Endodermal cell (in vitro differentiated cells): ENCODE measurements at regions not wholly inside any gene's neighbourhood (a gene's known extent, or its start where the extent isn't known, plus 50 kb on each side); places are given as distances from the start of the nearest gene placed in this dataset. TPM values are rescaled to one million over a fixed set of nuclear protein-coding genes. Genes with fewer than 3 reads are reported as not detected.
"Not testable (repeated sequence)": the region's sequence is repeated elsewhere in the genome, so short reads cannot be mapped to it uniquely, and the experiment has no call there.

ENCODE experiments used
- DNase-seq: peaks from one replicate; pipeline ENCODE4 v3.0.0-alpha.2; 2017
- H3K27ac ChIP-seq: 2 replicates; pipeline ENCODE4 v1.5.1; 2013; ENCODE audit warnings: mild to moderate bottlenecking, low read depth, low read length, moderate library complexity
- H3K27me3 ChIP-seq: 2 replicates; pipeline ENCODE4 v1.6.1; 2013; ENCODE audit warnings: mild to moderate bottlenecking, low read length, moderate library complexity; ENCODE audit not compliant: insufficient read depth, control insufficient read depth, poor library complexity, severe bottlenecking
- H3K36me3 ChIP-seq: 2 replicates; pipeline ENCODE4 v1.7.0; 2013; ENCODE audit warnings: mild to moderate bottlenecking, low read length, moderate library complexity; ENCODE audit not compliant: control insufficient read depth, insufficient read depth
- H3K4me1 ChIP-seq: one replicate; pipeline ENCODE4 v1.7.0; 2013; ENCODE audit warnings: low read length; ENCODE audit not compliant: control insufficient read depth, insufficient read depth
- H3K4me3 ChIP-seq: 2 replicates; pipeline ENCODE4 v1.5.1; 2013; ENCODE audit warnings: mild to moderate bottlenecking, low read length, moderate library complexity
- H3K9ac ChIP-seq: 2 replicates; pipeline ENCODE4 v1.6.1; 2013; ENCODE audit warnings: mild to moderate bottlenecking, low read length, moderate library complexity; ENCODE audit not compliant: poor library complexity, severe bottlenecking; ENCODE audit errors: extremely low read depth
- H3K9me3 ChIP-seq: 2 replicates; pipeline ENCODE4 v1.6.1; 2013; ENCODE audit warnings: mild to moderate bottlenecking, low read length, moderate library complexity; ENCODE audit not compliant: control insufficient read depth
- H3K27ac Mint-ChIP-seq: 2 replicates; pipeline ENCODE4 v1.8.0; 2020; ENCODE audit warnings: mixed read lengths
- H3K27me3 Mint-ChIP-seq: 2 replicates; pipeline ENCODE4 v1.8.0; 2021; ENCODE audit warnings: mild to moderate bottlenecking, mixed read lengths; ENCODE audit not compliant: insufficient read depth
- H3K36me3 Mint-ChIP-seq: 2 replicates; pipeline ENCODE4 v1.8.0; 2020; ENCODE audit warnings: low read depth, mixed read lengths
- H3K4me1 Mint-ChIP-seq: 2 replicates; pipeline ENCODE4 v1.8.0; 2020; ENCODE audit warnings: mixed read lengths
- H3K4me3 Mint-ChIP-seq: 2 replicates; pipeline ENCODE4 v1.8.0; 2020; ENCODE audit warnings: mild to moderate bottlenecking, moderate library complexity, mixed read lengths
- H3K9me3 Mint-ChIP-seq: 2 replicates; pipeline ENCODE4 v1.8.0; 2020; ENCODE audit warnings: mild to moderate bottlenecking, mixed read lengths
- WGBS, 2 experiments: methylation state at CpG; one replicate each; pipeline versions ENCODE4 v1.1.5 to v1.1.7; 2013; ENCODE audit warnings: missing lambda C conversion rate in 2 of 2, mixed read lengths in 1 of 2; ENCODE audit not compliant: insufficient coverage in 1 of 2, insufficient read length in 1 of 2; 5-methylcytosine and 5-hydroxymethylcytosine counted together
- microRNA-seq: library from miRNA; unstranded; fragments of <30 nt; microRNA quantifications from one replicate; pipeline ENCODE4 v1.2.0, GENCODE V29; 2020; ENCODE audit warnings: borderline microRNAs expressed

- H3K36me3 ChIP-seq, H3K36me3 Mint-ChIP-seq, H3K27me3 Mint-ChIP-seq, H3K27ac ChIP-seq, H3K4me3 ChIP-seq, H3K9me3 Mint-ChIP-seq, H3K4me1 Mint-ChIP-seq, H3K4me1 ChIP-seq, DNase-seq, H3K27ac Mint-ChIP-seq, H3K9me3 ChIP-seq, H3K27me3 ChIP-seq, H3K9ac ChIP-seq, H3K4me3 Mint-ChIP-seq: not testable (repeated sequence)
- WGBS, 2 experiments = 85% methylated on average over 4 of the region's 9 CpGs; no CpG with 5 or more reads in 1 of the 2 experiments
Measured at GRCh38 chr2:110269674-110270073, 57.3 kb upstream of the MTLN start.

- WGBS, 2 experiments = no CpG with 5 or more reads among the region's 17 CpGs
- H3K4me1 Mint-ChIP-seq, H3K9me3 Mint-ChIP-seq, H3K36me3 ChIP-seq, H3K27me3 Mint-ChIP-seq, H3K27me3 ChIP-seq, H3K4me3 Mint-ChIP-seq, H3K36me3 Mint-ChIP-seq, H3K9ac ChIP-seq, H3K27ac ChIP-seq, H3K9me3 ChIP-seq, H3K4me1 ChIP-seq, DNase-seq, H3K4me3 ChIP-seq, H3K27ac Mint-ChIP-seq: not testable (repeated sequence)
Measured at GRCh38 chr2:110267828-110268407, 55.6 kb upstream of the MTLN start.

GRCh38 chr2:110264804-110265203, 52.5 kb upstream of the MTLN start:
- not testable (repeated sequence) for H3K4me3 Mint-ChIP-seq, H3K4me3 ChIP-seq, H3K9ac ChIP-seq, H3K27me3 ChIP-seq, H3K27ac Mint-ChIP-seq, H3K4me1 ChIP-seq, H3K36me3 Mint-ChIP-seq, H3K27ac ChIP-seq, H3K27me3 Mint-ChIP-seq, H3K4me1 Mint-ChIP-seq, H3K9me3 Mint-ChIP-seq, H3K9me3 ChIP-seq, DNase-seq, H3K36me3 ChIP-seq
- no CpG with 5 or more reads among the region's 1 CpG for WGBS, 2 experiments

GRCh38 chr2:110264076-110264681, 51.8 kb upstream of the MTLN start:
- not testable (repeated sequence) for DNase-seq, H3K27me3 ChIP-seq, H3K9me3 ChIP-seq, H3K4me1 ChIP-seq, H3K9me3 Mint-ChIP-seq, H3K36me3 Mint-ChIP-seq, H3K4me3 ChIP-seq, H3K27ac ChIP-seq, H3K9ac ChIP-seq, H3K27ac Mint-ChIP-seq, H3K4me3 Mint-ChIP-seq, H3K27me3 Mint-ChIP-seq, H3K4me1 Mint-ChIP-seq, H3K36me3 ChIP-seq
- no CpG with 5 or more reads among the region's 3 CpGs for WGBS, 2 experiments

- H3K27me3 ChIP-seq, H3K9ac ChIP-seq, H3K9me3 Mint-ChIP-seq, H3K4me3 Mint-ChIP-seq, H3K9me3 ChIP-seq, H3K36me3 Mint-ChIP-seq, H3K36me3 ChIP-seq, H3K4me1 ChIP-seq, H3K27ac ChIP-seq, H3K4me1 Mint-ChIP-seq, H3K27ac Mint-ChIP-seq, H3K27me3 Mint-ChIP-seq, H3K4me3 ChIP-seq, DNase-seq: not testable (repeated sequence)
- WGBS, 2 experiments = 91% methylated on average over 1 of the region's 2 CpGs; no CpG with 5 or more reads in 1 of the 2 experiments
Measured at GRCh38 chr2:110263462-110263861, 51.1 kb upstream of the MTLN start.

Small RNAs in the stretch of these regions (microRNA-seq; reads per million reads assigned to microRNA genes)
- gene MIR4436B2 = not detected
